H9 (cell line): ENCODE measurements at regions not wholly inside any gene's neighbourhood (a gene's known extent, or its start where the extent isn't known, plus 50 kb on each side); places are given as distances from the start of the nearest gene placed in this dataset.

Experiments
- DNase-seq: peaks from one replicate; pipeline ENCODE4 v3.0.0-alpha.2; 2017
- H2AFZ ChIP-seq: one replicate; pipeline ENCODE4 v1.6.1; 2013; ENCODE audit warnings: mild to moderate bottlenecking, low read length, control low read depth, moderate library complexity
- H2AK5ac ChIP-seq: 2 replicates; pipeline ENCODE4 v1.6.1; 2013; ENCODE audit warnings: low read length, control low read depth, mixed read lengths; ENCODE audit not compliant: insufficient read length
- H2BK120ac ChIP-seq: one replicate; pipeline ENCODE4 v1.6.1; 2013; ENCODE audit warnings: low read depth, mild to moderate bottlenecking, low read length, control low read depth, inconsistent platforms; ENCODE audit not compliant: poor library complexity, severe bottlenecking
- H2BK12ac ChIP-seq: 2 replicates; pipeline ENCODE4 v1.6.1; 2013; ENCODE audit warnings: low read length, control low read depth, mixed read lengths, low read depth; ENCODE audit not compliant: insufficient read length
- H2BK15ac ChIP-seq: 2 replicates; pipeline ENCODE4 v1.6.1; 2013; ENCODE audit warnings: low read depth, low read length, control low read depth
- H2BK20ac ChIP-seq: one replicate; pipeline ENCODE4 v1.6.1; 2013; ENCODE audit warnings: low read depth, mild to moderate bottlenecking, low read length, control low read depth, inconsistent platforms; ENCODE audit not compliant: poor library complexity, severe bottlenecking
- H2BK5ac ChIP-seq: 2 replicates; pipeline ENCODE4 v1.6.1; 2013; ENCODE audit warnings: low read length, control low read depth, mixed read lengths; ENCODE audit not compliant: insufficient read length
- H3K14ac ChIP-seq: 2 replicates; pipeline ENCODE4 v1.6.1; 2013; ENCODE audit warnings: low read length, control low read depth; ENCODE audit not compliant: insufficient read depth
- H3K18ac ChIP-seq: 2 replicates; pipeline ENCODE4 v1.6.1; 2013; ENCODE audit warnings: low read depth, mild to moderate bottlenecking, mixed read lengths, low read length, control low read depth; ENCODE audit not compliant: insufficient read length
- H3K23ac ChIP-seq: 2 replicates; pipeline ENCODE4 v1.6.1; 2013; ENCODE audit warnings: low read length, control low read depth, mixed read lengths, low read depth; ENCODE audit not compliant: insufficient read length
- H3K23me2 ChIP-seq: 2 replicates; pipeline ENCODE4 v1.6.1; 2013; ENCODE audit warnings: low read depth, mild to moderate bottlenecking, mixed read lengths, low read length, control low read depth; ENCODE audit not compliant: insufficient read length, poor library complexity, severe bottlenecking
- H3K27ac ChIP-seq: 2 replicates; pipeline ENCODE4 v1.5.1; 2013; ENCODE audit warnings: low read length, control low read depth, mixed read lengths, low read depth; ENCODE audit not compliant: insufficient read length
- H3K27me3 ChIP-seq: 2 replicates; pipeline ENCODE4 v1.6.1; 2013; ENCODE audit warnings: low read length, control low read depth, inconsistent platforms; ENCODE audit not compliant: insufficient read depth
- H3K4ac ChIP-seq: 2 replicates; pipeline ENCODE4 v1.6.1; 2013; ENCODE audit warnings: low read depth, mild to moderate bottlenecking, control low read depth, inconsistent platforms, low read length, moderate library complexity
- H3K4me1 ChIP-seq: 2 replicates; pipeline ENCODE4 v1.6.1; 2013; ENCODE audit warnings: low read length, control low read depth, inconsistent platforms; ENCODE audit not compliant: insufficient read depth
- H3K4me2 ChIP-seq: 2 replicates; pipeline ENCODE4 v1.6.1; 2013; ENCODE audit warnings: low read length, control low read depth, mixed read lengths; ENCODE audit not compliant: insufficient read length, insufficient read depth
- H3K56ac ChIP-seq: 2 replicates; pipeline ENCODE4 v1.6.1; 2013; ENCODE audit warnings: low read depth, mild to moderate bottlenecking, mixed read lengths, low read length, control low read depth; ENCODE audit not compliant: insufficient read length
- H3K79me1 ChIP-seq: 2 replicates; pipeline ENCODE4 v1.6.1; 2013; ENCODE audit warnings: low read depth, mild to moderate bottlenecking, moderate library complexity, low read length, control low read depth, inconsistent platforms; ENCODE audit not compliant: insufficient read depth, poor library complexity, severe bottlenecking
- H3K79me2 ChIP-seq: 2 replicates; pipeline ENCODE4 v1.6.1; 2013; ENCODE audit warnings: low read length, control low read depth, inconsistent platforms; ENCODE audit not compliant: insufficient read depth
- H3K9ac ChIP-seq: 2 replicates; pipeline ENCODE4 v1.6.1; 2013; ENCODE audit warnings: low read length, control low read depth, mixed read lengths; ENCODE audit not compliant: insufficient read length; ENCODE audit errors: extremely low read depth
- H3K9me3 ChIP-seq: one replicate; pipeline ENCODE4 v1.6.1; 2013; ENCODE audit warnings: low read depth, low read length, inconsistent platforms; ENCODE audit not compliant: control insufficient read depth
- H3T11ph ChIP-seq: one replicate; pipeline ENCODE4 v1.6.1; 2013; ENCODE audit warnings: mild to moderate bottlenecking, low read length, control low read depth, inconsistent platforms
- H4K20me1 ChIP-seq: one replicate; pipeline ENCODE4 v1.6.1; 2013; ENCODE audit not compliant: control insufficient read depth, insufficient read length, insufficient read depth
- H4K5ac ChIP-seq: 2 replicates; pipeline ENCODE4 v1.6.1; 2013; ENCODE audit warnings: low read depth, mild to moderate bottlenecking, mixed read lengths, low read length, control low read depth; ENCODE audit not compliant: insufficient read length
- H4K8ac ChIP-seq: replicated peaks from 2 replicates; pipeline ENCODE4 v1.6.1; 2013; ENCODE audit warnings: low read length, control low read depth, mixed read lengths, low read depth; ENCODE audit not compliant: insufficient read length
- H4K91ac ChIP-seq: 2 replicates; pipeline ENCODE4 v1.6.1; 2013; ENCODE audit warnings: low read depth, mild to moderate bottlenecking, moderate library complexity, mixed read lengths, low read length, control low read depth; ENCODE audit not compliant: insufficient read length
- H3K27ac Mint-ChIP-seq, 3 experiments: 2 replicates in 2 of 3; 3 replicates in 1 of 3; pipeline ENCODE4 v1.8.0; 2020 to 2021; ENCODE audit warnings: mixed read lengths in 3 of 3, mild to moderate bottlenecking in 1 of 3, moderate library complexity in 1 of 3
- H3K27me3 Mint-ChIP-seq: 2 replicates; pipeline ENCODE4 v1.8.0; 2021; ENCODE audit warnings: low read depth, mild to moderate bottlenecking, moderate library complexity, mixed read lengths
- H3K36me3 Mint-ChIP-seq, 3 experiments: 2 replicates in 2 of 3; 3 replicates in 1 of 3; pipeline ENCODE4 v1.8.0; 2020 to 2021; ENCODE audit warnings: low read depth in 3 of 3, mixed read lengths in 3 of 3; ENCODE audit not compliant: insufficient read depth in 1 of 3
- H3K4me1 Mint-ChIP-seq, 2 experiments: 2 replicates each; pipeline ENCODE4 v1.8.0; 2020; ENCODE audit warnings: mixed read lengths in 2 of 2
- H3K4me3 Mint-ChIP-seq, 2 experiments: 2 replicates in 1 of 2; 3 replicates in 1 of 2; pipeline ENCODE4 v1.8.0; 2020 to 2021; ENCODE audit warnings: mild to moderate bottlenecking in 2 of 2, mixed read lengths in 2 of 2, moderate library complexity in 1 of 2
- H3K9me3 Mint-ChIP-seq, 2 experiments: 2 replicates in 1 of 2; 3 replicates in 1 of 2; pipeline ENCODE4 v1.8.0; 2020; ENCODE audit warnings: mild to moderate bottlenecking in 2 of 2, mixed read lengths in 2 of 2, moderate library complexity in 1 of 2
- WGBS: extraction: QIAGEN DNeasy Blood & Tissue Kit; methylation state at CpG from one replicate; pipeline ENCODE4 v1.1.7; 2013; ENCODE audit warnings: missing lambda C conversion rate, low lambda C conversion rate, mixed read lengths; ENCODE audit not compliant: insufficient read length; ENCODE audit errors: extremely low coverage; 5-methylcytosine and 5-hydroxymethylcytosine counted together
- TF ChIP-seq, protein P1 (sequence below): fragments of 200-600 bp; sonication (generic); conservative IDR thresholded peaks from 3 replicates; pipeline ENCODE4 v1.8.0; 2021; ENCODE audit warnings: antibody characterized with exemption, mild to moderate bottlenecking

DNA sequence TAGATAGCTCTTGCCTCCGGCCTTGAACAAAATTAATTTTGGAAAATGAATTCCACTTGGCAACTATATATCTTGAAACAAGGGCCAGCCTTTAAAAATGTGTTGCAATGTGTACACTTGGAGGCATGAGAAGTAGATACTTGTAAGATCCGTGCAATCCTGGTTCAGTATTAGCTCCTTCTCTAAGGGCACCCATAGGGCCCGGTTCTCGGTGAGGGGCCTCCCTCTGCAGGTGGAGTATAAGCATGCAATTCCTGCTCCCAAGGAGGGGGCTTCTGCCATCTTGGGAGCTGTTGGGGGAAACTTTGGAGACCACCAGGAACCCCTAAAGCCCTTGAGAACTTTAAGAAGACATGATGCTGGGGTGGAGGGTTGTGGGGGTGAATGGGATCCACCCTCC is 388.7 kb upstream of the RGMA start:
- Histone ChIP-seq H4K91ac (no peak overlapping the region), H3K9ac (no peak overlapping the region), H3K23ac (no peak overlapping the region), H3K4me2 (no peak overlapping the region), H3K56ac (no peak overlapping the region), H3K27me3 (no peaks in the 10 kb centered on the region), H3K4me1 (peaks cover 21% of the 10 kb centered on the region; the same call in 1 of the 2 replicates), H3K14ac (no peak overlapping the region), H3K27ac (no peak overlapping the region), H2BK12ac (no peak overlapping the region), H4K20me1 (no peaks in the 10 kb centered on the region), H2BK20ac (no peak overlapping the region), H3K9me3 (no peaks in the 10 kb centered on the region), H2BK5ac (no peak overlapping the region), H3K4ac (no peak overlapping the region), H4K5ac (no peak overlapping the region), H4K8ac (no peak overlapping the region), H3K79me1 (no peaks in the 10 kb centered on the region), H2BK15ac (no peak overlapping the region), H2BK120ac (no peak overlapping the region), H3K79me2 (no peaks in the 10 kb centered on the region), H2AK5ac (no peak overlapping the region), H2AFZ (no peak overlapping the region), H3K18ac (no peak overlapping the region), H3K23me2 (no peaks in the 10 kb centered on the region), H3T11ph (no peak overlapping the region)
- TF ChIP-seq, protein P1, sequence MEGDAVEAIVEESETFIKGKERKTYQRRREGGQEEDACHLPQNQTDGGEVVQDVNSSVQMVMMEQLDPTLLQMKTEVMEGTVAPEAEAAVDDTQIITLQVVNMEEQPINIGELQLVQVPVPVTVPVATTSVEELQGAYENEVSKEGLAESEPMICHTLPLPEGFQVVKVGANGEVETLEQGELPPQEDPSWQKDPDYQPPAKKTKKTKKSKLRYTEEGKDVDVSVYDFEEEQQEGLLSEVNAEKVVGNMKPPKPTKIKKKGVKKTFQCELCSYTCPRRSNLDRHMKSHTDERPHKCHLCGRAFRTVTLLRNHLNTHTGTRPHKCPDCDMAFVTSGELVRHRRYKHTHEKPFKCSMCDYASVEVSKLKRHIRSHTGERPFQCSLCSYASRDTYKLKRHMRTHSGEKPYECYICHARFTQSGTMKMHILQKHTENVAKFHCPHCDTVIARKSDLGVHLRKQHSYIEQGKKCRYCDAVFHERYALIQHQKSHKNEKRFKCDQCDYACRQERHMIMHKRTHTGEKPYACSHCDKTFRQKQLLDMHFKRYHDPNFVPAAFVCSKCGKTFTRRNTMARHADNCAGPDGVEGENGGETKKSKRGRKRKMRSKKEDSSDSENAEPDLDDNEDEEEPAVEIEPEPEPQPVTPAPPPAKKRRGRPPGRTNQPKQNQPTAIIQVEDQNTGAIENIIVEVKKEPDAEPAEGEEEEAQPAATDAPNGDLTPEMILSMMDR, result peak; percentile 39; the same call in 2 of the 3 replicates
- Mint-ChIP-seq H3K36me3 (peaks cover 0 to 9% (median 7%) of the 10 kb centered on the region in 3 experiments; a peak in 5 of 7 replicates), H3K27ac (peak overlapping the region in 2 of 3 experiments; percentile 28 to 34; a peak in 4 of 7 replicates), H3K9me3 (peaks cover 8 to 12% of the 10 kb centered on the region in 2 experiments; a peak in 4 of 5 replicates), H3K27me3 (peaks cover 29% of the 10 kb centered on the region), H3K4me1 (peaks cover 45 to 60% of the 10 kb centered on the region in 2 experiments), H3K4me3 (no peak overlapping the region)
- DNase-seq, result no peak
- WGBS, result no CpG with 5 or more reads among the region's 4 CpGs
